ENCODE measurements at regions not wholly inside any gene's neighbourhood (a gene's known extent, or its start where the extent isn't known, plus 50 kb on each side); places are given as distances from the start of the nearest gene placed in this dataset.

GRCh38 chr6:14305131-14305530, 187.6 kb downstream of the CD83 start:
- TF ChIP-seq GATA2 (IDR thresholded peaks at IDR 0.05; ENCODE audit: low read depth, low read length): no peak
- no peak for TF ChIP-seq GATA3 (IDR thresholded peaks at IDR 0.05; ENCODE audit: low read depth, low read length)
